GM10248 (cell line): ENCODE measurements at regions not wholly inside any gene's neighbourhood (a gene's known extent, or its start where the extent isn't known, plus 50 kb on each side); places are given as distances from the start of the nearest gene placed in this dataset.
A peak's percentile ranks its signal among the peaks of the same experiment; 100 is the strongest.
"Not testable (repeated sequence)": the region's sequence is repeated elsewhere in the genome, so short reads cannot be mapped to it uniquely, and the experiment has no call there.

ENCODE experiments used
- CTCF ChIA-PET: fragments of 300-600 bp; sonication (Branson Sonifier 250); formaldehyde crosslinking; extraction: SDS; loops from one replicate; lab custom pipeline; 2021; ENCODE audit warnings: antibody characterized with exemption; lab: Yijun Ruan, JAX
- POLR2A ChIA-PET: fragments of 350-650 bp; sonication (Branson Sonifier 250); formaldehyde crosslinking; extraction: SDS; loops from one replicate; lab custom pipeline; 2020; ENCODE audit warnings: antibody characterized with exemption; lab: Yijun Ruan, JAX
- DNase-seq: peaks from one replicate; pipeline ENCODE4 v3.0.0; 2012; ENCODE audit errors: extremely low spot score
- CTCF ChIP-seq: IDR thresholded peaks from 2 replicates; pipeline ENCODE4 v1.5.1; 2012; ENCODE audit warnings: mild to moderate bottlenecking, low read depth; ENCODE audit errors: extremely low read depth, missing control alignments, control extremely low read depth

DNA sequence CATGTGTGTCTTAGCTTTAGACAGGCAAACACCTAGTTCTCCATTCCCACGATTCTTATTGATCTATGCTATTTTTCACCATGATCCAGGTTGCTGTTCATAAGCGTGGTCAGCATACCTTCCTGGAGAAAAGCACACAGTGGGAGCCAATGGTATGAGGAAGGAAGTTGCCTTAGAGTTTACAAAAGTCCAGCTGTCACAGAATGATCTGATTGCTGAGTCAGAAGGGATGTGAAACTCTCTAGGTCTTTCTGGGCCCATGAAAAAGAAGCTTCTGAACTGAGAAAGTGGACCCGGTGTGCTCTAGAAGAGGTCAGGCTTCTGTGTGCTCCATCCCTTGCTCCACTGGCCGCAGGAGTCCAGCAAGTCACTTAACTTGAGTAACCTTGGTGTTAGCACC is 71.0 kb upstream of the CCL1 start:
- TF ChIP-seq CTCF, result no peak
- DNase-seq, result no peak
- POLR2A ChIA-PET, result no interaction called here
- CTCF ChIA-PET, result interaction anchor here (1.0 to 1.6 kb wide), 3 partner anchors 9 to 14 kb away, joined by 3 to 5 read pairs (median 5); no protein-coding TSS in a partner anchor

DNA sequence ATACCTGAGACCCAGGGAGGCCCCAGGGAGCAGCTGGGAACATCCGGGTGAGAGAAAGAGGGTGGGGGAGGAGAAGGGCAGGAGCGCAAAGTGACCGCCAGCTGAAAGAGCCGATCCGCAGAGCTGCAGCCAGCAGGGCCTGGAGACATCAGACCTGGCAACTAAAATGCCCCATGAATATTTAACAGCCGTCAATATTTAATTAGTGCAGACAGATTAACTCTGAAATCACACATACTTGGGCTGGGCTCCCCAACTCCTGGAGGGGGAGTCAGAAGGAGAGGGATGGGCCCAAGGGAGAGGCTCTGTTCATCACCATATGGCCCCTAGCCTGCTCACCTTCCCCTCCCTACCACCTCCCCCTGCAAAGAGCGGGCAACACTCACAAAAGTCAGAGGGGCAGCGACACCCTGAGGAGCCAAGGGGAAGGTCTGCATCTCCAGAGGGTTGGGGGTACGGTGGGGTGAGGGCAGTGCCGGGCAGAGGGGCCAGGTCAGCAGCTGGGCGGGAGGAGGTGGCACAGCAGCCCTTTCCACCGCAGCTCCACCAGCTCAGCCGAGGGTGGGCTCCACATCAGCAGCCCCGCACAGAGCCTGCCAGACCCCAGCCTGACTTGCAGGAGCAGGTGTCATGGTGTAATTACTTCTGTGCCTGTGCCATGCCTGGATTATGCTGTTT is 61.9 kb upstream of the CCL1 start:
- ChIA-PET CTCF (interaction anchor here (1.2 kb wide), 2 partner anchors 8 to 21 kb away, joined by 3 read pairs; no protein-coding TSS in a partner anchor), POLR2A (no interaction called here)
- no peak for TF ChIP-seq CTCF
- no peak for DNase-seq

DNA sequence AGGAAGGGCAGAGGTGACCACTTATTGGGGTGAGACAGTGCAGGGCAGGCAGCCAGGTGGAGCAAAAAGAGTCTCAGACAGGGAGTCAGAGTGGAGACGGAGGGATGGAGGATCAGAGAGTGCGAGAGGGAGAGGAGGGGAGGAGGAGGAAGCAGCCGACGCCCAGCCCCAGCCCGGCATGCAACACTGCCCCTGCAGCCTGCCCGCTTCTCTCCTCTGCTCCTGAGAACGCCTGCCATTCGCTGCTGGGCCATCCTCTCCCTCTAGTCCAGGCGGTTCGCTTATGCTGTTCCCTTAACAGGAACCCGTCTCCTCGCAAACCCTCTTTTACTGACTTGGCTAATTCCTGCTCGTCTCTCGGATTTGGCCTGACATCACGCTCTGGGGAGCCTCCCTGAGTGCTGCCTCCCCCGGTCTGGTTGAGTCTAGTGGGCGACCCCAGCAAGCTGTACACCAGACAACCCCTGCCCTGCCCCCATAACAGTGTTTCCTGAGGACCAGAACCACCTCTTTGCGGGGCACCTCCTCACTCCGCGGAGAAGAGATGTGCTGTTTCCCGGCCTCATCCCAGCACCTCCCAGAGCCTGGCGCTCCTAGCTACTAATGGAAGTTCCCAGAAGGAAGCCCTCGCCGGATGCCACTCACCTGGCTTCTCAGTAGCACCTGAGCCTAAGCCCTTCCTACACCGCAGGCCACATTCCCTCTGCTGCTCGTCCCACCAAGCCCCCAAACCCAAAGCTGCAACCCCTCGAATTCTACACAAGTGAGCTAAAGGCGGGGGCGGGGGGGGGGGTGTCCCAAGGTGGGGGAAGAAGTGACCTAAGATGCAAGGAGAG is 61.2 kb upstream of the CCL1 start:
- no peak for DNase-seq
- ChIA-PET CTCF (interaction anchor here (1.2 kb wide), 2 partner anchors 9 to 22 kb away, joined by 3 read pairs; no protein-coding TSS in a partner anchor), POLR2A (no interaction called here)
- TF ChIP-seq CTCF, result no peak

- DNase-seq, POLR2A ChIA-PET: not testable (repeated sequence)
- CTCF ChIA-PET, result interaction anchor here (1.7 to 6.8 kb wide), 3 partner anchors 62 to 696 kb away, joined by 3 to 28 read pairs (median 5); partner anchors contain the start of gene RAD51D
Observed at GRCh38 chr17:34423315-34423714, 60.3 kb upstream of the CCL1 start.

DNA sequence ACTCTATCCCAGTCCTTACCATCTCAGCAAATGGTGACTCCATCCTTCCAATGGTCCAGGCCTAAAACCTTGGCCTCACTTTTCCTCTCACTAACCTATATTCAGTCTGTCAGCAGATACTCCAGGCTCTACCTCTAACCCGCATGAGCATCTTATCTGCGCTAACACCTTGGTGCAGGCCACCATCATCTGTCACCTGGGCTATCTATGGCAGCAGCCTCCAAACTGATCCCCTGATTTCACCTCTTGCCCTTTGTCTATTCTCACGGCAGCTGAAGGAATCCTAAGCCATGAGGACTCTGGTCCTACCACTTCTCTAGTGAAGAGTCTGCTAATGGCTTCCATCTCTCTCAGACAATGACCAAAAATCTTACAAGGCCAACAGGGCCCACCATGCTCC is 57.9 kb upstream of the CCL1 start:
- ChIA-PET POLR2A (no interaction called here), CTCF (interaction anchor here (0.8 to 6.8 kb wide), 19 partner anchors 9 to 706 kb away, joined by 3 to 28 read pairs (median 5); partner anchors contain the start of gene RAD51D)
- no peak for TF ChIP-seq CTCF
- no peak for DNase-seq

DNA sequence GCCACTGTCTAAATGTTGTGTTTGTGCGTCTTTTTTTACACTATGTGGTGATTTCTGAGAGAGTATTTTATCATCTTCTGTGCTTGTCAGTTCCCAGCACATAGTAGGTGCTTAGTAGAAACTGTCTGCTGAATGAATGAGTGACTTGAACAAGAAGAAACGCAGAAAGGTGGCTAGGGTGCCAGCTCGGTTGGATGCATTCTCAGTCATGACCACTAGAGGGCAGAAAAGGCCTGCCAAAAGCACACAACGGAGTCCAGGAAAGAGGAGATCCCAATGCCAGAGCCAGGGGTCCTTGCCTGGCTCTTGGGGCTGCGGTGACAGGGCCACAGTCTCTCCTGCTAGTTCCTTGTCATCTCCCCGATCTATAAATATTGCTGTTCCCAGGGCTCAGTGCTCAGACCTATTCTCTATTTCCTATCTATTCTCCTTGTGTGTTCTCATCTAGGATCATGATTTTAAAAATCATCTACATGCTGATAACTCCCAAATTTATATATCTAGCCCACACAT is 57.3 kb upstream of the CCL1 start:
- peak; percentile 89 for TF ChIP-seq CTCF
- CTCF ChIA-PET, result interaction anchor here (0.8 to 6.8 kb wide), 24 partner anchors 9 to 1114 kb away, joined by 3 to 28 read pairs (median 4); partner anchors contain the start of gene RAD51D
- peak; percentile 71 for DNase-seq
- POLR2A ChIA-PET, result no interaction called here
